Loucy (cell line): ENCODE measurements at regions not wholly inside any gene's neighbourhood (a gene's known extent, or its start where the extent isn't known, plus 50 kb on each side); places are given as distances from the start of the nearest gene placed in this dataset.

ENCODE experiments used
- EZH2phosphoT487 ChIP-seq: fragments of 200-600 bp; IDR thresholded peaks from 2 replicates; pipeline ENCODE4 v1.6.1; 2018; ENCODE audit warnings: antibody characterized with exemption, mild to moderate bottlenecking, moderate library complexity, borderline replicate concordance
- TF ChIP-seq, protein P1 (sequence below): fragments of 200-600 bp; sonication (generic); conservative IDR thresholded peaks from 2 replicates; pipeline ENCODE4 v1.5.1; 2014; ENCODE audit warnings: mild to moderate bottlenecking, antibody characterized with exemption, low read length

GRCh38 chr11:130650456-130651030, 202.1 kb downstream of the ADAMTS15 start:
- TF ChIP-seq, protein P1, sequence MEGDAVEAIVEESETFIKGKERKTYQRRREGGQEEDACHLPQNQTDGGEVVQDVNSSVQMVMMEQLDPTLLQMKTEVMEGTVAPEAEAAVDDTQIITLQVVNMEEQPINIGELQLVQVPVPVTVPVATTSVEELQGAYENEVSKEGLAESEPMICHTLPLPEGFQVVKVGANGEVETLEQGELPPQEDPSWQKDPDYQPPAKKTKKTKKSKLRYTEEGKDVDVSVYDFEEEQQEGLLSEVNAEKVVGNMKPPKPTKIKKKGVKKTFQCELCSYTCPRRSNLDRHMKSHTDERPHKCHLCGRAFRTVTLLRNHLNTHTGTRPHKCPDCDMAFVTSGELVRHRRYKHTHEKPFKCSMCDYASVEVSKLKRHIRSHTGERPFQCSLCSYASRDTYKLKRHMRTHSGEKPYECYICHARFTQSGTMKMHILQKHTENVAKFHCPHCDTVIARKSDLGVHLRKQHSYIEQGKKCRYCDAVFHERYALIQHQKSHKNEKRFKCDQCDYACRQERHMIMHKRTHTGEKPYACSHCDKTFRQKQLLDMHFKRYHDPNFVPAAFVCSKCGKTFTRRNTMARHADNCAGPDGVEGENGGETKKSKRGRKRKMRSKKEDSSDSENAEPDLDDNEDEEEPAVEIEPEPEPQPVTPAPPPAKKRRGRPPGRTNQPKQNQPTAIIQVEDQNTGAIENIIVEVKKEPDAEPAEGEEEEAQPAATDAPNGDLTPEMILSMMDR, result no peak
- no peak for TF ChIP-seq EZH2phosphoT487
